BE2C (cell line): ENCODE measurements at regions not wholly inside any gene's neighbourhood (a gene's known extent, or its start where the extent isn't known, plus 50 kb on each side); places are given as distances from the start of the nearest gene placed in this dataset.

Experiments used
- DNase-seq: peaks from one replicate; pipeline ENCODE4 v3.0.0-alpha.2; 2020
- H3K27me3 ChIP-seq: fragments of 250-450 bp; sonication (Bioruptor Pico); 2 replicates; pipeline ENCODE4 v1.5.1; 2020; ENCODE audit warnings: mild to moderate bottlenecking
- H3K36me3 ChIP-seq: fragments of 250-450 bp; sonication (Bioruptor Pico); 2 replicates; pipeline ENCODE4 v1.5.1; 2020; ENCODE audit warnings: mild to moderate bottlenecking
- H3K4me1 ChIP-seq: fragments of 250-450 bp; sonication (Bioruptor Pico); 2 replicates; pipeline ENCODE4 v1.5.1; 2020
- H3K4me3 ChIP-seq: 2 replicates; pipeline ENCODE4 v1.5.1; 2011; ENCODE audit warnings: low read depth, low read length
- H3K9me3 ChIP-seq: fragments of 250-450 bp; sonication (Bioruptor Pico); 2 replicates; pipeline ENCODE4 v1.5.1; 2020
- CTCF ChIP-seq: IDR thresholded peaks from 2 replicates; pipeline ENCODE4 v1.5.1; 2012; ENCODE audit warnings: mild to moderate bottlenecking, low read depth, low read length

GRCh38 chr9:7510199-7510598 is 289.4 kb downstream of the DMAC1 start:
- Histone ChIP-seq H3K9me3 (no peaks in the 10 kb centered on the region), H3K36me3 (no peaks in the 10 kb centered on the region), H3K4me1 (no peaks in the 10 kb centered on the region), H3K4me3 (no peak overlapping the region), H3K27me3 (no peaks in the 10 kb centered on the region)
- no peak for TF ChIP-seq CTCF
- no peak for DNase-seq

DNA sequence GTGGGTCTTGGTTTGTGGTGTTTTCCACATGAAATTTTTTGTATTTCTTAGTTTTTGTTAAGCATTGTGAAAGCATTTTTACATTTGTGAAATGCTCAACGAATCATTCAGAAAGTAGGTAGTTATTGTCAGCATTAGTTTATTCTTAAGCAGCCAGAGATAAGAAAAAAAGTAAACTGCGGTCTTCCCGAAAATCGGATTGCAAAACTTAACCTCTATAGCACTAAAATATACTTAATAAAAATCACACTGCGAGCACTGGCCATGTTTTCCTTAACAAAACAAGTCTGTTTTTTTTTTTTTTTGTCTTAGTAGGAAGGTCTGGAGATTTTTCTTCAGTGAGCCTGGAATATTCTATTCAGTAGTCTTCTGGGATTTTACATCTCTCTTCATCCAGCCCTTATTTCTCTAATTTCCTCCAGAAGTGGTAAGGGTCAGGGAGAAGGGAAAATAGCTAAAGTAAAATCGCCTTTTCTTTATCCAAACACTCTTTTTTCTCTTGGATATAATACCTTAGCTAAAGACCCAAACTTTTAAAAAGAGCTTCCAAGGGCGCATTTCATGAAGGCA is 289.9 kb downstream of the DMAC1 start:
- Histone ChIP-seq H3K27me3 (no peaks in the 10 kb centered on the region), H3K4me1 (no peaks in the 10 kb centered on the region), H3K4me3 (no peak overlapping the region), H3K9me3 (no peaks in the 10 kb centered on the region), H3K36me3 (no peaks in the 10 kb centered on the region)
- DNase-seq, result no peak
- TF ChIP-seq CTCF, result no peak

- H3K36me3 ChIP-seq, result no peaks in the 10 kb centered on the region
- H3K9me3 ChIP-seq, result no peaks in the 10 kb centered on the region
- H3K4me3 ChIP-seq, result no peak overlapping the region
- H3K4me1 ChIP-seq, result no peaks in the 10 kb centered on the region
- no peak for DNase-seq
- TF ChIP-seq CTCF, result no peak
- no peaks in the 10 kb centered on the region for H3K27me3 ChIP-seq
These were observed 291.1 kb downstream of the DMAC1 start for GRCh38 chr9:7508516-7508915.

DNA sequence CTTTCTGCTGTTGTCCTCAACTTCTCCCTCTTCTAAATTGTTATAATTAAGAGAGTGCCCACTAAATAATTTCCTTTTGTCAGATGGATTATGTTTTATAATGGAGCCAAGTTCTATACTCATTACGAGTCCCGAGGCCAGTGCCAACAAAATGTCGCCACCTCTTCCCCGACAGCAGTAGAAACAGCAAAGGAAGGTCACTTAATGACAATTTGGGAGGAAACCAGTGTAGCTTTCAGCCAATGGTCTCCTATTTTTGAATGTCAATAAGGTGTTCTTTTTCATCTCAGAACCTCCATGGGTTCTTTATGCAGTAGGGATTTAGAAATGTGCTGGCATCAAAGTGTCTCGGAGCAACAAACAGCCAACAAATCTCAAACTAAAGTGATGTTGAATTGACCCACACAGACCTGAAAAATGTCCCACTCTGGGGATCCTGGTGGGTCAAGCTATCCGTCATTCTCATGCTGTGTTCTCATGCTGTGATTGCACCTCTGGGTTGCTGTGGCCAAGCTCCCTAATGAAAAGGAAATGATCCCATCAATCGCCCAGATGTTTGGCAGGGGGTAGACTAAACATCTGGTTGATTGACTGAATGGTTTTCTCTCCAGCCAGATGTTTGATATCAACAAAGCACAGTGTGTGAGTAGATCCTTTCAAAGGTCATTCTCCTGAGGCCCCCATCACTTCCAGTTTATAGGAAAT is 291.9 kb downstream of the DMAC1 start:
- H3K27me3 ChIP-seq, result no peaks in the 10 kb centered on the region
- TF ChIP-seq CTCF, result no peak
- no peaks in the 10 kb centered on the region for H3K4me1 ChIP-seq
- no peaks in the 10 kb centered on the region for H3K36me3 ChIP-seq
- H3K9me3 ChIP-seq, result no peaks in the 10 kb centered on the region
- H3K4me3 ChIP-seq, result no peak overlapping the region
- DNase-seq, result no peak

GRCh38 chr9:7507026-7507425 is 292.6 kb downstream of the DMAC1 start:
- Histone ChIP-seq H3K9me3 (no peaks in the 10 kb centered on the region), H3K36me3 (no peaks in the 10 kb centered on the region), H3K4me3 (no peak overlapping the region), H3K4me1 (no peaks in the 10 kb centered on the region), H3K27me3 (no peaks in the 10 kb centered on the region)
- DNase-seq, result no peak
- TF ChIP-seq CTCF, result no peak

GRCh38 chr9:7500521-7500920 is 299.1 kb downstream of the DMAC1 start:
- DNase-seq, result no peak
- H3K4me3 ChIP-seq, result no peak overlapping the region
- no peak for TF ChIP-seq CTCF

More at GRCh38 chr9:7500521-7500920, 299.1 kb downstream of the DMAC1 start:
- Histone ChIP-seq H3K9me3 (no peaks in the 10 kb centered on the region), H3K27me3 (no peaks in the 10 kb centered on the region), H3K36me3 (no peaks in the 10 kb centered on the region), H3K4me1 (no peaks in the 10 kb centered on the region)
